Liver (tissue), 8 donors: ENCODE measurements at regions not wholly inside any gene's neighbourhood (a gene's known extent, or its start where the extent isn't known, plus 50 kb on each side); places are given as distances from the start of the nearest gene placed in this dataset.

ENCODE experiments used
- DNase-seq: peaks from one replicate; pipeline ENCODE4 v3.0.0-alpha.2; 2017; ENCODE audit warnings: low spot score
- H3K27ac ChIP-seq, 2 donors: one replicate each; pipeline ENCODE4 v1.7.0; 2013; ENCODE audit warnings: inconsistent platforms in 2 of 2, low read length in 2 of 2, control low read depth in 1 of 2, low read depth in 1 of 2, mild to moderate bottlenecking in 1 of 2
- H3K27me3 ChIP-seq, 4 donors: one replicate each; pipeline versions ENCODE4 v1.6.1 to v1.7.0; 2013; ENCODE audit warnings: low read length in 3 of 4, inconsistent platforms in 1 of 4, mild to moderate bottlenecking in 1 of 4, moderate library complexity in 1 of 4; ENCODE audit not compliant: control insufficient read depth in 4 of 4, insufficient read depth in 4 of 4
- H3K36me3 ChIP-seq, 4 donors: one replicate each; pipeline versions ENCODE4 v1.6.1 to v1.7.0; 2013; ENCODE audit warnings: low read length in 3 of 4, mild to moderate bottlenecking in 3 of 4, low read depth in 1 of 4, moderate library complexity in 1 of 4; ENCODE audit not compliant: control insufficient read depth in 4 of 4, insufficient read depth in 3 of 4
- H3K4me1 ChIP-seq, 4 donors: one replicate each; pipeline versions ENCODE4 v1.6.1 to v1.7.0; 2013; ENCODE audit warnings: low read length in 3 of 4, mild to moderate bottlenecking in 3 of 4, moderate library complexity in 1 of 4; ENCODE audit not compliant: control insufficient read depth in 4 of 4, insufficient read depth in 4 of 4
- H3K4me3 ChIP-seq, 3 donors: one replicate each; pipeline versions ENCODE4 v1.6.1 to v1.7.0; 2013; ENCODE audit warnings: low read length in 3 of 3, control low read depth in 1 of 3, low read depth in 1 of 3, mild to moderate bottlenecking in 1 of 3
- H3K9ac ChIP-seq, 2 donors: one replicate each; pipeline ENCODE4 v1.7.0; 2013; ENCODE audit warnings: low read length in 2 of 2, mild to moderate bottlenecking in 2 of 2, moderate library complexity in 2 of 2, control low read depth in 1 of 2, low read depth in 1 of 2
- H3K9me3 ChIP-seq, 4 donors: one replicate each; pipeline versions ENCODE4 v1.6.1 to v1.7.0; 2013; ENCODE audit warnings: low read length in 3 of 4; ENCODE audit not compliant: control insufficient read depth in 4 of 4
- ATF3 ChIP-seq: IDR thresholded peaks from 2 replicates; pipeline ENCODE4 v1.6.1; 2016; ENCODE audit warnings: antibody characterized with exemption
- CTCF ChIP-seq: fragments of 150-350 bp; IDR thresholded peaks from 2 replicates; pipeline ENCODE4 v1.5.1; 2017; ENCODE audit warnings: improper control_type of control experiment, low read depth, low read length; ENCODE audit not compliant: missing input control
- FOXA1 ChIP-seq: IDR thresholded peaks from 2 replicates; pipeline ENCODE4 v1.6.1; 2016; ENCODE audit warnings: antibody characterized with exemption
- FOXA2 ChIP-seq: IDR thresholded peaks from 2 replicates; pipeline ENCODE4 v1.6.1; 2016; ENCODE audit warnings: antibody characterized with exemption
- GABPA ChIP-seq, 2 donors: IDR thresholded peaks in 1 of 2; conservative IDR thresholded peaks in 1 of 2; 2 replicates each; pipeline ENCODE4 v1.6.1; 2016; ENCODE audit warnings: antibody characterized with exemption in 2 of 2, mild to moderate bottlenecking in 1 of 2, moderate library complexity in 1 of 2
- HNF4A ChIP-seq, 2 donors: conservative IDR thresholded peaks; 2 replicates each; pipeline ENCODE4 v1.6.1; 2016; ENCODE audit warnings: antibody characterized with exemption in 2 of 2, mild to moderate bottlenecking in 2 of 2
- HNF4G ChIP-seq: IDR thresholded peaks from 2 replicates; pipeline ENCODE4 v1.6.1; 2016; ENCODE audit warnings: antibody characterized with exemption
- NR2F2 ChIP-seq: IDR thresholded peaks from 2 replicates; pipeline ENCODE4 v1.6.1; 2016; ENCODE audit warnings: antibody characterized with exemption
- REST ChIP-seq: IDR thresholded peaks from 2 replicates; pipeline ENCODE4 v1.6.1; 2016; ENCODE audit warnings: antibody characterized with exemption, mild to moderate bottlenecking
- RXRA ChIP-seq, 2 donors: IDR thresholded peaks; 2 replicates each; pipeline ENCODE4 v1.6.1; 2017 to 2018; ENCODE audit warnings: antibody characterized with exemption in 2 of 2, mild to moderate bottlenecking in 1 of 2
- SP1 ChIP-seq: IDR thresholded peaks from 2 replicates; pipeline ENCODE4 v1.6.1; 2018; ENCODE audit warnings: antibody characterized with exemption, mild to moderate bottlenecking
- YY1 ChIP-seq: IDR thresholded peaks from 2 replicates; pipeline ENCODE4 v1.6.1; 2016; ENCODE audit warnings: antibody characterized with exemption, mild to moderate bottlenecking
- ZBTB33 ChIP-seq: IDR thresholded peaks from 2 replicates; pipeline ENCODE4 v1.6.1; 2016; ENCODE audit warnings: antibody characterized with exemption
- WGBS: extraction: QIAGEN DNeasy Blood & Tissue Kit; methylation state at CpG from one replicate; pipeline ENCODE4 v1.1.7; 2013; 5-methylcytosine and 5-hydroxymethylcytosine counted together
- donor health status: healthy.
- donor health status: healthy.
- donor health status: healthy.
- donor health status: healthy.
- donor health status: healthy.

DNA sequence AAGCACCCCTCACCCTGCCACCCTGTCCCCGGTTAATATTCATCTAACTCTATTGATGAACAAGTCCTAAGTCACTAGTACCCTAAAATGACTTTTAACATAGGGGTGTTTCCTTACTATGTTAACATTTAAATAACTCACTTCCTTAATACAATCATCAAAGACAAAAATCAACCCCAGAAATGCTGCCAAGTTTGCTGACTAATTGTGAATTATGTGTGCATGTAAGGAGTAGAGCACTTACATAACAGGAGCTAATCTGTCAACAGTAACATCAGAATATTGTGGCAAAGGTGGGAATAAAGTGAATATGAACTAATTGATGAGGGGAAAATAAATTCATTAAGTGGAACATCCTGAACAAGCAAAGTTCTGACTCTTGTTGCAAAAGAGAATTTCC, 81.4 kb upstream of the ERBB4 start:
- TF ChIP-seq RXRA (IDR thresholded peaks at IDR 0.05) (no peak), CTCF (no peak), HNF4G (no peak), ATF3 (no peak), HNF4A (conservative IDR thresholded peaks at IDR 0.05) (no peak)
- H3K4me1 ChIP-seq: no peaks in the 10 kb centered on the region
- no peaks in the 10 kb centered on the region for H3K9me3 ChIP-seq
- no peak overlapping the region for H3K27ac ChIP-seq
- 86% methylated on average over 1 of the region's 1 CpG for WGBS
- no peak for DNase-seq
- H3K36me3 ChIP-seq: no peaks in the 10 kb centered on the region
- no peak overlapping the region for H3K9ac ChIP-seq
- H3K4me3 ChIP-seq: no peak overlapping the region
- no peaks in the 10 kb centered on the region for H3K27me3 ChIP-seq

DNA sequence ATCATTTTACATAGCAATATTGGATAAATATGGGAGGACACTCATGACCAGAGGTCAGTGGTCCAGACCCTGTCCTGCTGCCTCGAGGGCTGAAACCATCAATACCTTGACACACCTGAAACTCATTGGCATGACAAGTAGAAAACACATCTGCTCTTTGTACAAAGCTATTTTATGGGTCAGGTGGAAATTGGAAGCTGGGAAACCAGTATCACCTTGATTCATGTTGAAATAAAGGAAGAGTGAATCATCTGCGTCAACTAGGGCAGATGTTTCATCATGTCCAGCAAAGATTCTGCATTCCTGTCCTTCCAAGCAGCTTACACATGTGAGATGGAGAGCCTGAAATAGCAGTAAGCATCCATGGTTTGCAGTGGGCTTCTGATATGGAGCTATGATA, 80.0 kb upstream of the ERBB4 start:
- Histone ChIP-seq H3K4me1 (no peaks in the 10 kb centered on the region), H3K36me3 (no peaks in the 10 kb centered on the region), H3K9me3 (no peaks in the 10 kb centered on the region), H3K27me3 (no peaks in the 10 kb centered on the region), H3K27ac (no peak overlapping the region), H3K4me3 (no peak overlapping the region), H3K9ac (no peak overlapping the region)
- no peak for DNase-seq
- no peak for TF ChIP-seq SP1
- 65% methylated on average over 2 of the region's 2 CpGs for WGBS

DNA sequence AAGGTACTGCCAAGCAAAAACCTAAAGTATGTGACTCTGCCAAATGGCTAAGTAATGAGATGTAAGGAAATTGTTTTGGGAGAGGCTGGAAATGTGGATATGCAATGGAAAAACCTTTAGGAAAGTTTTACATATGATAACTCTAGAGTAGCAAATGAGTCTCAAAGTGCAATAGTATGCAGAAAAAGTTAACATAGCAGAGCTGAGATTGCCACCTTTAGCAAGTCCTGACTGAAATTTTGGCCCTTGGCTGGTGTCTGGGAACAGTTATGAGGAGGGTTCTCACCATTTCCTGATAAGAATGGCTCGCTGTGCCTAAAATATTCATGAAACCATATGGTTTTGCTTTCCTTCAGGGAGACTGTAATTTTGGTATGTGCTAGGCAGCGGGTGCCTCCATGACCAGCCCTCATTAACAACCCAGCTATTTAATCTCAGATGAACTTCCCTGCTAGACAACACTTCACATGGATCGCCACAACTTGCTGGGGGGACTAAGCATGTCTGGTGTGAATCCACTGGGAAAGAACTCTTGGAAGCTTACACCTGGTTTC, 72.3 kb upstream of the ERBB4 start:
- no peaks in the 10 kb centered on the region for H3K27me3 ChIP-seq
- no peak overlapping the region for H3K4me3 ChIP-seq
- no peak overlapping the region for H3K27ac ChIP-seq
- H3K9me3 ChIP-seq: no peaks in the 10 kb centered on the region
- H3K9ac ChIP-seq: no peak overlapping the region
- H3K36me3 ChIP-seq: no peaks in the 10 kb centered on the region
- TF ChIP-seq NR2F2: no peak
- TF ChIP-seq FOXA1: no peak
- no peak for TF ChIP-seq ATF3
- TF ChIP-seq GABPA (IDR thresholded peaks at IDR 0.05 in 1 of 2, conservative IDR thresholded peaks at IDR 0.05 in 1 of 2): no peak
- TF ChIP-seq YY1: no peak
- TF ChIP-seq ZBTB33: no peak
- no peak for TF ChIP-seq RXRA (IDR thresholded peaks at IDR 0.05)
- TF ChIP-seq REST: no peak
- no peak for TF ChIP-seq FOXA2
- 68% methylated on average over 3 of the region's 3 CpGs for WGBS
- DNase-seq: no peak
- H3K4me1 ChIP-seq: no peaks in the 10 kb centered on the region
